HG02763 (cell line): ENCODE measurements at regions not wholly inside any gene's neighbourhood (a gene's known extent, or its start where the extent isn't known, plus 50 kb on each side); places are given as distances from the start of the nearest gene placed in this dataset.
"Not testable (repeated sequence)": the region's sequence is repeated elsewhere in the genome, so short reads cannot be mapped to it uniquely, and the experiment has no call there.

Experiments used
- ATAC-seq: cut with Tn5 transposase; IDR thresholded peaks from one replicate; pipeline ENCODE4 v1.9.1; 2021; ENCODE audit warnings: mild to moderate bottlenecking, moderate library complexity; ENCODE audit not compliant: unreplicated experiment

DNA sequence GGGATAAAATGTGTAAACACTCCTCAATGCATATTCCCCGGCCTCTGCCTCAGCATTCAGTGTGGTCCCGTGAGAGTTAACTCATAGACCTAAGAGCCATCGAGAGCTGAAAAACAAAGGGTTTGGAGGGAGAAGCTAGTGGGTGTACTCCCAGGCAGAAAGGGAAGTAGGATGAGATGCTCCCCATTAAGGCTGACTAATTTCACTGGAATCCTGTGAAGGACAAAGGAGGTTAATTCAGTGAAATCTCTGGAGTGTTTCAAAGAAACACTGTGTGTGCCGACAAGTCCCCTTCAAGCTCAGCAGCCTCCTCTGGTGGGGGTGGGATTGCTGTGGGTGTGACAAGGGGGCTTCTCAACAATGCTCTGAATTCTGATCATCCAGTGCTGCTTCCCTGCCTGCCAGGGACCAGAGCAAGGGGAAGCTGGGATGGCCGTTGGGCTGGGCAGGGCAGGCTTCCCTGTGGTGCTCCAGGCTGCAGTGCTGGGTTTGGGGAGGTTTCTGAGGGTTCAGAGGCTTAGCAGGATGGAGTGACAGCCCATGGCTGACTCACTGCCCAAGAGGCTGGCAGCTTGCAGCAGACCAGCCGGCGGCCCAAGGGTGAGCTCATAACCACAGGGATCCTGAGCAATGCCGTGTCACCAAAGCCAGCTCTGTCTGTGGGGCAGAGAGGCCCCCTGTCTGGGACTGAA lies 61.4 kb upstream of the BMAL1 start:
- ATAC-seq: no peak

GRCh38 chr11:13216711-13217075 lies 60.9 kb upstream of the BMAL1 start:
- ATAC-seq: no peak

DNA sequence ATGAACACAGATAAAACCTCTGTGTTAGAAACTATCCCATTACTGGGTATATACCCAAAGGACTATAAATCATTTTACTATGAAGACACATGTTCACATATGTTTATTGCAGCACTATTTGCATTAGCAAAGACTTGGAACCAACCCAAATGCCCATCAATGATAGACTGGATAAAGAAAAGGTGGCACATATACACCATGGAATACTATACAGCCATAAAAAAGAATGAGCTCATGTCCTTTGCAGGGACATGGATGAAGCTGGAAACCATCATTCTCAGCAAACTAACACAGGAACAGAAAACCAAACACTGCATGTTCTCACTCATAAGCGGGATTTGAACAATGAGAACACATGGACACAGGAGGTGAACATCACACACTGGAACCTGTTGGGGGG lies 58.9 kb upstream of the BMAL1 start:
- ATAC-seq: not testable (repeated sequence)

- no peak for ATAC-seq
Measured at GRCh38 chr11:13220148-13220547, 57.4 kb upstream of the BMAL1 start.

DNA sequence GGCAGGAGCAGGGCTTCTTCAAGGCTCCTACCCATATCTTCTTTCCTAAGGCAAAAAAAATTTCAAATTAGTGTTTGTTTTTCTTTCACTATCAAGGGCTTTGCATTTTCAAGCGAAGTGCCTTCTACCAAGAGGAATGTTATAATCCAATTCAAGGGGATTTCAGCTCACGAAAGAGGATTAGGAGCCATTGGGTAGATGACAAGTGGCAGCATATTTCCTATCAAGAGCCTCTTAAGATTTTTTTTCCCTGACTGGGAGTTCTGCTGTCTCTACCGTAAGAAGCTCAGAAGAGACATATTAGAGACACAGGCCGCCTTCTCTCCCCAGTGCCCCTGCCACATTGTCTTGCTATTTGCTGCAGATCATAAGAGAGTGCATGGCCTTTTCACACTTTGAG lies 55.9 kb upstream of the BMAL1 start:
- ATAC-seq: no peak

- no peak for ATAC-seq
Measured at GRCh38 chr11:13222285-13222684, 55.3 kb upstream of the BMAL1 start.

DNA sequence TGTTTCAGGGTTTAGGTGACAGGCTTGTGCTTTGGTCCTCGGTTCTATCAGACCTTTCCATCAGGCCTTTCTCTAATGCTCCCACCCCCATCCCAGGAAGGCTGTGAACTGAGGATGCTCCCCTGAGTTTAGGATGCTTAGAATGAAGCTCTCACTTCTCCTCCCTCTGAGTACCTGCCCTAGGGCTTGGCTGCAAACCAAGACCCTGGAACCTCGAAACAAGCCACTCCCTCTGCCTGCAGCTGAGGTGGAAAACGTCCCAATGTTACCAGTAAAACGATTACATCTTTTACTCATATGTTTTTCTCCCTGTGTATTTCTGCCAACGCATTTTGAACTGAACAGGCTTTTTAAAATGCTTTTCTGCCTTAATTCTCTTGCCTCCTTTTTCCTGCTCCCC lies 54.5 kb upstream of the BMAL1 start:
- ATAC-seq: no peak

- no peak for ATAC-seq
Measured at GRCh38 chr11:13224324-13224723, 53.3 kb upstream of the BMAL1 start.

DNA sequence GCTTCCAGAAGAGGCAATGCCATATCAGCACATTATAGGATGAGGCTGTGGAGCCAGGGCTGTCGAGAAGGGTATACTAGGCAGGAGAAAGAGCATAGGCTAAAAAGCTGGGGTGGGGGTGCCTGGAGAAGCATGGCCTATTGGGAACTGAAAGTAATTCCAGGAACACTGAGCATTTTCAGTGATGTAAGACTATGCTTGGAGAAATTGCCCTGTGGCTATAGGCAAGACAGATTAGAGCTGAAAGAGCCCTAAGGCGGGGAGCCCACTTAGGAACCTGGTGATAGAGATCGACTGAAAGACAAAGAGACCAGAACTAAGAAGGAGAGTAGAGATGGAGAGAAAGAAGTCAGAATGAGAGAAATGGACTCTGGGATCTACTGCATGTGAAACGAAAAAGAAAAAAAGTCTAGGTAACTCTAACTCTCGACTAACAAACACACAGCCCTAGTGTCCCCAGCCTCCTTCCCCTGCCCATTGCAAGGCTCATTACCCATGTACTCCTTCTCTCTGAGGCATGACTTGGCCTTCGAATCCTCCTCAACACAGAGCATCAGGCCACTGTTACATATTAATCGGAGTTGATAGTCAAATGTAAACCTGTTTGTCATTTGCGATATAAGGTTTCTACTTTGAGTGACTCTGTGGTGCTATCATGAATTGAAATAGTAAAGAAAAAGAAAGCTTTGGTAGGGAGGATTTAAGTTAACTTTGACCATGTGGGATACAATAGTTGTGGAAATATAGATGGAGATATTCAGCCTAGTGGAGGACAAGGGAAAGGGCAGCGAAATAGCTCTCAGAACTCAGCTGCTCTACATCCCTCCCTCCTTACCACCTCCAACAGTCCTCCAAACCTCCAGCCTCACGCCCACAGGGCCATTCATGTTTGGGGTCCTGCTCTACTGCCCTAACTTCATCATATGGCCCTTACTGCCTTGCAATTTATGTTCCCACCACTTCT lies 52.3 kb upstream of the BMAL1 start:
- ATAC-seq: no peak

GRCh38 chr11:13227676-13228255 lies 49.8 kb upstream of the BMAL1 start:
- ATAC-seq: no peak
